PFSK-1 (cell line): ENCODE measurements at regions not wholly inside any gene's neighbourhood (a gene's known extent, or its start where the extent isn't known, plus 50 kb on each side); places are given as distances from the start of the nearest gene placed in this dataset.

Experiments
- FOXP2 ChIP-seq: optimal IDR thresholded peaks from 2 replicates; pipeline ENCODE3; 2011; ENCODE audit warnings: borderline replicate concordance, control low read depth, inconsistent platforms; ENCODE audit not compliant: insufficient read depth; ENCODE audit errors: extremely low read length, extremely low read depth
- POLR2AphosphoS5 ChIP-seq: IDR thresholded peaks from 2 replicates; pipeline ENCODE4 v1.6.1; 2012; ENCODE audit warnings: low read depth, mild to moderate bottlenecking, control low read depth, low read length, moderate library complexity
- REST ChIP-seq, 2 experiments: IDR thresholded peaks; 2 replicates each; pipeline versions ENCODE4 v1.6.1 to v1.8.0; 2011 to 2012; ENCODE audit warnings: low read depth in 2 of 2, low read length in 2 of 2, control low read depth in 1 of 2, inconsistent platforms in 1 of 2, mild to moderate bottlenecking in 1 of 2, moderate library complexity in 1 of 2; ENCODE audit not compliant: insufficient read depth in 1 of 2
- SIN3A ChIP-seq: IDR thresholded peaks from 2 replicates; pipeline ENCODE4 v1.6.1; 2012; ENCODE audit warnings: mild to moderate bottlenecking, low read length, moderate library complexity, borderline replicate concordance; ENCODE audit not compliant: insufficient read depth
- TAF1 ChIP-seq: IDR thresholded peaks from 2 replicates; pipeline ENCODE4 v1.6.1; 2012; ENCODE audit warnings: low read length, control low read depth, borderline replicate concordance; ENCODE audit not compliant: insufficient read depth

GRCh38 chr3:168424059-168424734 is 328.5 kb upstream of the GOLIM4 start:
- TF ChIP-seq POLR2AphosphoS5 (no peak), FOXP2 (no peak), TAF1 (no peak), REST (IDR thresholded peaks at IDR 0.05; ENCODE audit: insufficient read depth in 1 of 2, low read depth in 2 of 2, low read length in 2 of 2) (no peak), SIN3A (no peak)

GRCh38 chr3:168422843-168423242 is 327.1 kb upstream of the GOLIM4 start:
- TF ChIP-seq POLR2AphosphoS5 (no peak), FOXP2 (no peak), REST (IDR thresholded peaks at IDR 0.05; ENCODE audit: insufficient read depth in 1 of 2, low read depth in 2 of 2, low read length in 2 of 2) (no peak), TAF1 (no peak), SIN3A (no peak)

DNA sequence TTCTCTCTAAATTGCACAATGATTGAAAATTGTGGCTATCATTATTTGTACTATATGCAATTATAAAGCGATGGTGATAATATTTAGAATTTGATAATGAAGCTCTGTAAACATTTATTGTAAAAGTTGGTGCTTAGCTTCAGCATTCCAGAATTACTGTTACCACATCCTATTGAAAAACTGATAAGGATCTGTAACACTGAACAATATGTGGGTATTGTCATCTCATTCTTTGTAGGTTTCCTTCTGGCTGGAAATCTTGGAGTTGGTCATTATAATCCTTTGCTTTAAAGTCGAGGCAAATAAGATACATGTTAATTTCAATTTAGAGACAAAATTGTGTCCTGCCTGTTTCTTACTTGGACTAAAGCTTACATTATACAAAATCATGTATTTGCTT is 323.4 kb upstream of the GOLIM4 start:
- TF ChIP-seq TAF1 (no peak), POLR2AphosphoS5 (no peak), FOXP2 (no peak), SIN3A (no peak), REST (IDR thresholded peaks at IDR 0.05; ENCODE audit: insufficient read depth in 1 of 2, low read depth in 2 of 2, low read length in 2 of 2) (no peak)

DNA sequence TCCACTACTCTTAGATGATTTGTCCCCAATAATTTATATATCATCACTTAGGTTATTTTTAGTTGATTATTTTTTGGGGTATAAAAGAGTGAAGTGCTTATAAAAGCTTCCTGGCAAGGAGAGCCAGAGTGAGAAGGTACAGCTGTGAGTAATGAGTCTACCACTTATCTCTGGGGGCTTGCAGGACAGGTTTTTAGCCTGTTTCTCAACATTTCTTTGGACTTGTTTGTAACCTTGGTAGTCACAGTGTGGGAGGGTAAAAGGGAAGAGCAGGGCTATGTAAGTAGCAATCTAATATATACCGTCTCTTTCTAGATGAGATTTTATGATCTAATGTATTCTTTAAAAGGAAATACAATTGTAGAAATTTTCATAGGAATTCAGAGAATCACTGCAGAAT is 321.3 kb upstream of the GOLIM4 start:
- no peak for TF ChIP-seq REST (IDR thresholded peaks at IDR 0.05; ENCODE audit: insufficient read depth in 1 of 2, low read depth in 2 of 2, low read length in 2 of 2)
- no peak for TF ChIP-seq FOXP2
- no peak for TF ChIP-seq TAF1
- TF ChIP-seq SIN3A = no peak
- no peak for TF ChIP-seq POLR2AphosphoS5

DNA sequence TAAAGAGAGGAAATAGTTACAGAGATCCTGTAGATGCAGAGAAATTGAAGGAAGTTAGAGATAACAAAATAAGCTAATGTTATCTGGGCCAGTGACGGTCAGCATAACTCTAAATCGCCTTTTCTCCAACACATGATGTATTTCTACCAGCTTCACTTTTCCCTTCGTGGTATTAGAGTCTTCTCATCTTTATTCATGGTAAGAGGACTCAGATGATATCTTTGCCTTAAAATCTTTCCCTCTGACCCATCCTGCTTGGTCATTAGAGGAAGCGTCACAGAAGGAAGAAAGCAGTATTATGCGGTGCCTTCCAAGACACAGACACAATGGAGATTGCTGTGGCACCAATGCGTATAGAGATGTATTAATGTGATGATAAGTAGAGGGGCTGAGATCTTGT is 320.7 kb upstream of the GOLIM4 start:
- TF ChIP-seq REST (IDR thresholded peaks at IDR 0.05; ENCODE audit: insufficient read depth in 1 of 2, low read depth in 2 of 2, low read length in 2 of 2) (no peak), SIN3A (no peak), FOXP2 (no peak), TAF1 (no peak), POLR2AphosphoS5 (no peak)
